Germinal center (tissue), 1 donor: ENCODE measurements at regions not wholly inside any gene's neighbourhood (a gene's known extent, or its start where the extent isn't known, plus 50 kb on each side); places are given as distances from the start of the nearest gene placed in this dataset.

Source experiments
- DNase-seq: peaks from one replicate; pipeline ENCODE4 v3.0.0; 2012; ENCODE audit warnings: mixed read lengths, low spot score

DNA sequence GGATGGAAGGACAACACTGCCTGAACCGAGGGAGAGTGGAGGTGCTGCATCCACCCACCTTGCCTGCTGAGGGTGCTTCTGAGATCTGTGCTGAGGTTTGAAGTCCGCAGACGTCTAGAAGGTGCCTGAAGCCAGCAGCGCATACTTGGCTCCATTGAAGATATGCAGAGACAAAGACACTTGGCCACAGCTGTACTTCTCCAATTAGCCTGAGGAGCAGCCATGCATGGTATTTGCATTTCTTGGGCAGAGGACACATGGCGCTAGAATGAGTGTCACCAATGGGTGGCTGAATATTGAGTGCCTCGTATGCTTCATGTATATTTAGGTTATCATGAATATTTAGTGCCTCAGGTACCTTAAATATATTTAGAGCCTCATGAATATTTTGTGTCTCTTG lies 128.7 kb upstream of the ATP6AP2 start:
- DNase-seq: no peak

DNA sequence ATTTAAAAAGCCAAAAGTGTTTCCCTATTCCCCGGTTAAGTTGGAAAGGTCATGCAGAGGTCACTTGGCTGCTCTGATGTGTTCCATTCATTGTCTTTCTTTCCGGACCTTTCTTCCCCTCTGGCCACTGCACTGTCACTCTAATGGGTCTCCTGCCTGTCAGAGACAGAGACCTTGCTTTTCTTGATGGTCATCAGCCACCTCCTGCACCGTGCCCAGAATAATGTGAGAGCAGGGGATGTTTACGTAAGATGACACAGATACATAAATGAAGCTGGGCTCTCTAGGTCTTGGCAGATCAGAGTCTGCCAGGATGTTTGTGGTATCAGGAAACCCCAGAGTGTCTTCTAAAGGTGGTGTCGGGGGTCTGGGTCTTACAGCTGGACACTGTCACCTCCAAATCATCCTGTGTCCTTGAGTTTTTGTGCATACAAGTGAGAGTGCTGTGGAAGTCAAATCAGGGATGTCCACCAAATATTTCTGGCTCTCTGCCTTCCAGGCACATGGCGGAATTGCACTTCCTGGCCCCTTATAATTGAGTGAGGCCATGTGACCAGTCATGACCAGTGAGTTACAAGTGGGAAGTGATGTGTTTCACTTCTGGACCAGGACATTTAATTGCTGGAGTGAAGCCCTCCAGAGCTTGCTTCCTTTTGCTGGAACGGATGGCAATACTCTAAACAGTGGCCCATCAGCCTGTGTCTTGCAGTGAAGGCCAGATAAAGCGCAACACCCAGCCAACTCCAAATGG lies 130.6 kb upstream of the ATP6AP2 start:
- DNase-seq: no peak

DNA sequence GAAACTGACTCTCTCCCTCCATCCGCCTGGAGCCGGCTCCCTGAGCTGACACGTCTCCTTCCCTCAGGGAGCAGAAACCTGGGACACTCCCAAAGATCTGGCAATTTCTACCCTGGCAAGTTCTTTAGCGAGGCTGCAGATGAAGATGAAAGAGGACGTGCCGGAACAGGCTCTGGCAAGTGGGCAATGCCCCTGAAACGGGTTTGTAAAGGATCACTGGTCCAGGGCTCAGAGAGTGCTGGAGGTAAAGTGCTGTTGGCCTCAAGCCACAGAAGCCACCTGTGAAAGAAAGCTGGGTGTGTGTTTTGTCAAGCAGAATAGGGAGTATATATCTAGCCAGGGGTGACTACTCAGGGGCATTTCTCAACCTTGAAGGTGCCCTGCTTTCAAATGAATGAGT lies 131.4 kb upstream of the ATP6AP2 start:
- DNase-seq: no peak

DNA sequence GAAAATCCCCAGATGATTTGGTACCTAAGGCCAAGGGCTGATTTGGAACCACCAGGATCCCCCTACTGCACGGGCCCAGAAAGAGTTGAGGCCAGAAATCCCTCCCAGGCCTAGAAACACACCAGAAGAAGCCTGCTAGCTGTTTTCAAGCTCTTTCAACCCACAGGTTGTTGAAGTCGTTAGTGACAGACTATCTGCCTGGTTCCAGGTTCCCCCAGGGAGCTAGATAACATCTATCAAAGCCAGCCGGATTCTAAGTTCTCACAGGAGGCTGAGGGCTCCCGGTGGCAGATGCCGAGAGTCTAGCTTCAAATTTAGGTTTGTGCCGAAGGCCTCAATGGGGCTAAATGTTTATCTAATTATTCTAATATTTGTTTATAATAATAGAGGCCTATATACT lies 132.0 kb upstream of the ATP6AP2 start:
- DNase-seq: no peak

DNA sequence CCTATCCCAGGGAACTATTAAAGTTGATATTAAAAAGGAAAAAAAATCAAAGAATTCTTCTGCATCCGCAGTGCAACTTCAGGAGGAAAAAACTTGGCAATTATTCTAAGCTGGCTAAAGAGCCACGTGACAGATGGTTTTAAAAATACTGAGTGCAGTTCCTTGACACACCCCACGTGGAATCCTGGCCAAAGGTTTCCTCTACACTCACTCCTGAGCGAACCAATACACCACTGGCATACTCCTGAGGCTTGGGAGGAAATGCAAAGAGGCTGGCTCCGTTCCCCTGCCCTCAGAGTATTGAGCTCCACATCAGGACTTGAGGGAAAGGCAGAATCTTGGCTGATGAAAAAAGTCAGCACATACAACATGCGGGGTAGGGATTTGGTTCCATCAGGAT lies 133.8 kb upstream of the ATP6AP2 start:
- no peak for DNase-seq

DNA sequence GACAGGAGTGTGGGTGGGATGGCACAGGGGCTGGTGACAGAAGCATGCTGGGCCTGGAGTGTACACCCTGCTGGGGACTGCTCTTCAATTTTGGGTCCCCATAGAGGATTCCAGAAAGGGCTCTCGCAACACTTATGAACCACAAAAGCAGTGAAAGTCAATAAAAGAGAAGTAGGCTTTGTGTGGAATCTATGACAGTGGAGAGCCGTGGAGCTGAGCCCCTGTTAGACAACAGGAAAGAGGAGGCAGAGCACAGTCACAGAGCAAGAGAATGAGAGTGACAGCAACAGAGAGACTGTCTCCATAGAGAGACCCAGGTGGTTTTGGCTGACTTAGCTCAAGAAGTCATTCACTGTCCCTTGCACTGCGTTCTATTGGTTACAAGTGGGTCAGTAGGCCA lies 135.1 kb upstream of the ATP6AP2 start:
- DNase-seq: no peak

DNA sequence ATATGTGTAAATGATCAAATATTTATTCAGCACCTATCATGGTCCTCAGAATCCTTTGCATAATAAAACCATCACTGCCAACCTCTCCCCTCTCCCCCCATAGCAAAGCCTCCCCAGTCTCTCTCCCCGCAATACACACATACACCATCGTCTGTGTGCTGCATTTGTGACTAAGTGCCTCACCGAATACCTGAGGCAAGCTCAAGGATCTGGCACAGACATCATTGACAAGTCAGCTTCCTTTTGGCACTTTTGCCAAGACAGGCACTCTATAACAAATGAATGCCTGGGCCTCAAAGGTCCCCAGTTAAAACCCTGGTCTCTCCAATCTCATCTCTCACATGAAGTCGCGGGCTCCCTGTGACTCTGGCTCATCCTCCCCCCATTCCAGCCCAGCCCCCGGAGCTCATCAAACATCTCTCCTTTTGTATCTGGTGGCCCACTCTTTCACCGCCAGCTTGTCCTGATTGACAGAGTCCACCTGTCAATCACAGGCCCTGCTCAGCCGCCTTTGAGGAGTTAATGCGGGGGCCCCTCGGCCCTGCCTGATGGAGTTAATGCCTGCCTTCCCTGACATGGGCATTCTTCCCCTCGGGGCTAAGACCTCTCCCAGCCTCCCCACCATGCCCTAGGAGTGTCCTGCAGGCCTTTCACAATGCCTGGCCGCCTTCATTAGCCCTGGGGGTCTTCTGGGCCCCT lies 135.8 kb upstream of the ATP6AP2 start:
- DNase-seq: no peak

DNA sequence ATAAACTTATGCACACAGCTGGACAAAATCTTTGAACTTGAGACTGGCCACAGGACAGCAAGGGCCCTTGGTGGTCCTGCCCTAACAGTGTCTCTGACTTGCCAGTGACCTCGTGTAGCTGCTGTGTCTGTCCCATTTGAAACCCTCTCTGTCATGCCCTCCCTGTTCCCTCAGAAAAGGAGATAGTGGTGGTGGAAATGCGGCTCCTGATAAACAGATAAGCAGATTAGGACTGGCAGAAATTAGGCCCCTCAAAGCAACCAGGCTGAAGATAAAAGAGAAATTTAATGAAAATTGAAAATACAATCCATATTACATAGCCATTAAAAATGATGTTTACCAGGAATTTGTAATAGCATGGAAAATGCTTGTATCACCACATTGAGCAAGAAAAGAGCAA lies 136.6 kb upstream of the ATP6AP2 start:
- DNase-seq: no peak

DNA sequence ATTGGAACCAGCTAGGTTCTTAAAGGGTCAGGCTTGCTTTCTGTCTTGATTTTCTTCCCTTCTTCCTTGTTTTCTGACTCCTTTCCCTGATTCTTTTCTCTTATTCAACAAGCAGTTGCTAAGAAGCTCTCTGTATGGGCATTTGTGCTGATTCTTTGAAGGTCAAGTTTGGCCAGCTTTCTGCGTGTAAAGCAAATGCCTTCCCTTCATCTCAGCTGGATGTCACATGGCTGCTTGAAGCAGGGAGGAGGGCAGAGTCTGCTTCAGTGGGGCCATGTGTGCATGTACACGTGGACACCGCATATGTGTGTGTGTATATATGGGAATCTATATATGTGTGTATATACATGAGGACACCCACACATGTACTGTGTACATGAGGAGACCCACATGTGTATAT lies 139.9 kb upstream of the ATP6AP2 start:
- no peak for DNase-seq

DNA sequence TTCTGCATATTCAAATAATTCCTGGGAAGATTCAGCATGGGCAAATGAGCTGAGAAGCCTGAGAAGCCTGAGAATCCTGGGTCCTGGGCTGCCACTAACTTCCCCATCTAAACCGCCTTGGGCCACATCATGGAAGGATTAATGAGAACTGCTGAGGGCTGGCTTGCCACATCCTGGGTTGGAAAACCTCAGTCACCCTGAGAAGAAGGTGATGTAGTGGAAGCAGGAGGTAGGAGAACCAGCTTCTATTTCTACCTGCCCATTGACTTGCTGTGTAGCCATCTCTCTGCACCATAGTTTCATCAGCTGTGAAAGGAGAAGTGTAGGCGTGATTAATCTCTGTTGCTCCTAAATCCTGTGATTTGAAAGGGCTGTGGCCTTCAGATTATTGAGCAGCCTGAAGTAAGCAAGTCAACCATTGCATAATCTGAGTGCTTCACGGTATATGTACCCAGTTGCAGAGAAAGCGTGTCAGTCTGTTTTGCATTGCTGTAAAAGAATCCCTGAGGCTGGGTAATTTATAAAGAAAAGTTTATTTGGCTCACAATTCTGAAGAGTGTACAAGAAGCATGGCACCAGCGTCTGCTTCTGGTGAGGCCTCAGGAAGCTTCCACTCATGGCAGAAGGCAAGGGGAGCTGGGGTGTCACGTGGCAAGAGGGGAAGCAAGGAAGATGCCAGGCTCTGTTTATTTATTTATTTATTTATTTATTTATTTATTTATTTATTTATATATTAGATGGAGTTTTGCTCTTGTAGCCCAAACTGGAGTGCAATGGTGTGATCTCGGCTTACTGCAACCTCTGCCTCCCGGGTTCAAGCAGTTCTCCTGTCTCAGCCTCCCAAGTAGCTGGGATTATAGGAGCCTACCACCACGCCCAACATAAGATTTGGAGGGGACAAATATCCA lies 140.9 kb upstream of the ATP6AP2 start:
- DNase-seq: no peak

DNA sequence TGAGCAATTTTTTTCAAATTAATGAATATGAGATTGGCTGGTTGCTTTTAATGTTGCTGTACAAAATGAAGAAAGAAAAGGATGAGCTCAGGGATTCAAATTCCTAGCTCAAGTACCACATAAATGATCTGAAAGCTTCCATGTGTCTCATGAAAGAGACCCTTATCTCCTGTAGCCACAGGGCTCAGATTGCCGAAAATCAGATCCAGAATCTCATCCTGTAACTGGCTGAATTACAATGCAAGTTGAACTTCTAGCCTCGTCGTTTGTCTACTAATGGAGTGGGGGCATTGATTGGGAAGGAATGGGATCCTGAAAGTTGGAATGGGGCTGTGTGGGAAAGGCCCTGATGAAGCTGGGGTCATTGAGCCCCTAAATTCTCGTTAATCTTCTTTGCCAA lies 143.4 kb upstream of the ATP6AP2 start:
- DNase-seq: no peak

DNA sequence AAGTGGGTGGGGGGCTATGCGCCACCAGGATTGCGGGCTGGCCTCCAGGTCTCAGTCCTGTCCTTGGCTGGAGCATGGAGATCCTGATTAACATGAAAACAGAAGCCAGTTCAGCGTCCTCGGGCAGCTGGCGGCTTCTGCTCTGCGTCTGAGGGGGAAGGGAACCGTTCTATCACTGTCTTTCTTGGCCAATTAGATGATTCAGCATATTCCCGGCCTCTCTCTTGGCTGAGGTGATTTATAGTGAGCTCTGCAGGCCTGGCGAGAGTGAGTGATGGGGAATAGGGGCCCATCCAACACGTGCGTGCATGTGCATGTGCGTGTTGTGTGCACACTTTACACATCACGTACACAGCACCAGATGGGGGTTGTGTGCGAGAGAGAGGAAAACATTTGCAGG lies 145.8 kb upstream of the ATP6AP2 start:
- no peak for DNase-seq

DNA sequence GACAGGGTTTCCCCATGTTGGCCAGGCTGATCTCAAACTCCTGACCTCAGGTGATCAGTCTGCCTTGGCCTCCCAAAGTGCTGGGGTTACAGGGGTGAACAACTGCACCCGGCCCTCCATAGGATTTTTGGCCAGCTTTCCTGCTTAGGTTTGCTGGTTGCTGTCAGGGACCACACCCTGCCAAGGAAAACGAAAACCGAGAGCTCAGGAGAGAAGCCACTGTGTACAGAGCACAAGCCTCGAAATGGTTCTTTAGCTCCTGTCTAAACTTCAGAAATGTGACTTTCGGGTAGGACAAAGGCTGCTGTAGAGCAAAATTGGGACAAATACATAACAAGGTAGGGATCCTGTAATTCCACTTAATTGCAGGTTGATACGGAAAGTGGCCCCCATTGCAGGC lies 146.3 kb upstream of the ATP6AP2 start:
- no peak for DNase-seq

DNA sequence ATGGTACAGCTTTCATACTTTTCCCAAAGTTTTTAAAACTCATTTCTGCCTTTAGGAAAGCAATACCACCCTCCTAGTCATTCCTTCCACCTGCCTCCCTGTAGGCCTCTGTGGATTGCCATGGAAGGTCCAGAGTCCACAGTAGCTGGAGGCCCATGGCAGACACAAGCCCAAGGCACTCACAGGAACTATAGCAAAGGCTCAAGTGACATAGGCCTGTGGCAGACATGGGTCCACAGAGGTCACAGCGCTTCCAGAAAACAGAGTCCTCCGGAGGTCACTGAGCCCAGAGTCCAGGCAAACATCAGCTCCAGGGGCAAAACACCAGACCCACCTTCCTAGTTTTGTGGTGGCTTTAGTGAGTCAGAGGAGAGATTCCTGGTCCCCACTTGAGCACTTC lies 147.6 kb upstream of the ATP6AP2 start:
- no peak for DNase-seq

DNA sequence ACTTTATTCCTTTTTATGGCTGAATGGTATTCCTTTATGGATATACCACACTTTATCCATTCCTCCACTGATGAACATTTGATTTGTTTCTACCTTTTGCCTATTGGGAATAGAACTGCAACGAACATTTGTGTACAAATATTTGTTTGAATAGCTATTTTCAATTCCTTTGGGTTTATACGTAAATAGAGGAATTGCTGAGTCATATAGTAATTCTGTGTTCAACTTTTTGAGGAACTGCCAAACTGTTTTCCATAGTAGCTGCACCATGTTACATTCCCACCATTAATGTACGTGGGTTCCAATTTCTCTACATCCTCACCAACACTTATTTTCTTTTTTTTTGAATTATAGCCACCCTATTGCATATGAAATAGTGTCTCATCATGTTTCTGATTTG lies 156.5 kb upstream of the ATP6AP2 start:
- no peak for DNase-seq

DNA sequence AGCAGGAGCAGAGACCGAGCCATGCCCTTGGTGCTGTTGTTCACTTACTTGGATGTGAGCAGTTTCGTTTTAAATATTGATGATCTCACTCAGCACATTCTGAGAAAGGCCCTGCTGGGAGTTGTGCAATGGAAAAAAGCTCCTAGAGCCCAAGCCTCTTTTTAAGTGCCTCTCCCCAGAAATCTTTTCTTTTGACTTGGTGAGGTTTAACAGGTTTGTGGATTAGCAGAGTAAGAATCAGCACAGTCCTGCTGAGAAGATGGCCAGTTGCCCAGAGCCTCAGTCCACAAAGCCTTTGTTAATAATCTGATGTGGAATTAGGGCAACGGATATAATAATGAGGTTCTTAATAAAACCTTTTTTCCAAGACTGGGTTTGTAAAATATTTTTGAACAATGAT lies 157.5 kb upstream of the ATP6AP2 start:
- no peak for DNase-seq

DNA sequence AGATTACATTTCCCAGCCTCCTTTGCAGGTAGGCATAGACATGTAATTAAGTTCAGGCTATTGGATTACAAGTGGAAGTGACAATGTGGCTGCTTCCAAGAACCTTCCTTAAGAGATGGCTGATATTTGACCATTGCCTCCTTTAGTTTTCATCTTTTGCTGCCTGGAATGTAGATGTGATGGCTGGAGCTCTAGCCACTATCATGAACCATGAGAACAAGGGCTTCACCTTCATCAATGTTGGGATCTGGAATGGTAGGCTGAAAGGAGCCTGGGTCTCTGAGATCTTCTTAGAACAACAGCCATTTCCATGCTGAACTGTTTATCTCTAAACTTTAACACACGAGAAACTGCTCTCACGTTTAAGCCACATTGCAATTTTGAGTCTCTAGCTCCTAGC lies 158.7 kb upstream of the ATP6AP2 start:
- DNase-seq: no peak

DNA sequence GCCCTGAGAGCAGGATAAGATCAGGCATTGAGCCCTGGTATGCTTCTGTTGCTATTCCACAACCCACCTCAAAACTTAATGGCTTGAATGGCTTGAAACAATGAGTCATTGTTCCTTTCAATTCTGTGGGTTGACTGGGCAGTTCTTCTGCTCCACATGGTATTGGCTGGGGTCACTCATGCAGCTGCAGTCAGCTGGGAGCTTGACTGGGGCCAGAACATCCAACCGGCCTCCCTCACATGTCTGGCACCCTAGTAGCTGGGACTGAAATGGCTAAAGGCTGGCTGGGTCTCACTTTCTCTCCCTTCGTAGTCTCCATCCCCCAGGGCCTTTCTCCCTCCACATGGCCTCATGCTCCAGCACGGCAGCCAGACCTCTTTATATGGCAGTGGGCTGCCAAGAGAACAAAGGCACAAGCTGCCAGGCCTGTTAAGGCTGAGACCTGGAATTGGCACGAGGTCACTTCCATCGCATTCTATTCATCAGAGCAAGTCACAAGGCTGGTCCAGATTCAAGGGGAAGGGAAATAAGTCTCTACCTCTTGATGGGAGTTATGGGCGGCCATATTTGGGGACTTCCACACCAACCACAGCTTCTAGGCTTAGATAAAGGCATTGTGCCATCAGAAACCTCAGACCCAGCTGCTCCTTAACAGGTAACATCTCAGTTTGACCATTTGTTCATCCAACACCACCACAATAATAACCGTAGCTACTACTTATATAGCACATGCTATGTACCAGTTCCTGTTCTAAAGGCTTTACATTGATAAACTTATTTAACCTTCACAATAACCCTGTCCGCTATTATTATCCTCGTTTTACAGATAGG lies 159.7 kb upstream of the ATP6AP2 start:
- no peak for DNase-seq

DNA sequence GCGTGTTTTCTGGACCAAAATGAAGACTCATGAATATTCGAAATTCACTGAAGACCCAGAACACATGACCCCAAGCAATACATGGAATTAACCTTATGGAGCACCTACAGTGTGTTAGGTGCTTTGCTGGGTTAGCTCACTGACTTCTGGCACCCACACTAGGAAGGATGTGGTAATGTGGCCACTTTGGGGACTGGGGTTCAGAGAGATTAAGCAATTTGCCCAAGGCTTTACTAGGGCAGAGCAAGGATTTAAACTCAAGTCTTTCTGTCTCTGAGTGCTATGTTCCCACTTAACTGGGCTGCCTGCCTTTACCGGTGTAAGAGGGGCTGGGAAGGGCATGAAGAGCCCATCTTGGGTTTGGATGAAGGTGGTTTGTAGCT lies 162.0 kb upstream of the ATP6AP2 start:
- DNase-seq: no peak

DNA sequence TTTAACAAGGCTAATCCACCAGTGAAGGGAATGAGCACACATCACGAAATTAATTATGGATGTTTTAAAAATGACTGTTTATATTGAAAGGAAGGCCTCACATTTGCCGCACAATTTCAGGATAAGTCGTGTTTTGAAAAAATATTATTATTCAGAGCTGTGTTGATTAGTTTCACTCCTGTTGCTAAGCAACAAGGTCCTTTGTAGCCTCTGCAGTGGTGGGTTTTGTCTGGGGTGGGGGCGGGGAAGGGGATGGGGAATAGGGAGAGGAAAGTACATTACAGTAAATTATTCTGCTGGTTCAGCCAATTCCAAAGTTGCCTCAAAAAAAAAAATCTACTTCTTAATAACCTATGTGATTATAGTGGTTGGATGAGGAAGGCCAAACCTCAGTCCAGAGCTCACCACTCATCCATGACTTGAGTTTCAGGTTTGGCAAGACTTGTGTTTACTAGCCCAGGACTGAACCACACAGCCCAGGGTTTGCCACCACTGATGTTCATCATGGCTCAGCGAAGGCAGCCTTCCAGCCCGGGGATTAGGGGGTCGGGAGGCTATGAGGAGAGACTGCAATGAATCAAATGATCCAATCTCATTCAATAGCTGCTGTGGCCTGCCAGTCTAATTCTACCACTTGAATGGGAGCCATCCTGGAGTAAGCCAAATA lies 162.5 kb upstream of the ATP6AP2 start:
- DNase-seq: no peak

DNA sequence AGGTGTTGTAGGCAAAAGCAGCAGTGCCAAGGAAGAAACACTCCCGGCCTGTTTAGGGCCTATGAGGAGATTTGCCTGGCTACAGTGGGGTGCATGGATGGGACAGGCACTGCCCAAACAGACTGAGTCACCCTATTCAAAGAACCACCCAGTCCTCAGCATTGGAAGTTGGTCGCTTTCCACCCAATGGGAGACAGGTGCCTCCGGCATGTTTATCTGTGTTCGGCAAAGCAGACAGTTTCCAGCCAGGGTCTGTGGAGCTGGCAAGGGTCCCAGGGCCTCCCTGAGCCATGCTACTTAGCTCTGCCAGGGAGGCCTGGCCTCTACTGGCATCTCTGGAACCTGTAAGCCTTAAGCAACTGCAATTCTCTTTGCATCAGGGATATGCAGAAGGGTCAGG lies 165.1 kb upstream of the ATP6AP2 start:
- no peak for DNase-seq

DNA sequence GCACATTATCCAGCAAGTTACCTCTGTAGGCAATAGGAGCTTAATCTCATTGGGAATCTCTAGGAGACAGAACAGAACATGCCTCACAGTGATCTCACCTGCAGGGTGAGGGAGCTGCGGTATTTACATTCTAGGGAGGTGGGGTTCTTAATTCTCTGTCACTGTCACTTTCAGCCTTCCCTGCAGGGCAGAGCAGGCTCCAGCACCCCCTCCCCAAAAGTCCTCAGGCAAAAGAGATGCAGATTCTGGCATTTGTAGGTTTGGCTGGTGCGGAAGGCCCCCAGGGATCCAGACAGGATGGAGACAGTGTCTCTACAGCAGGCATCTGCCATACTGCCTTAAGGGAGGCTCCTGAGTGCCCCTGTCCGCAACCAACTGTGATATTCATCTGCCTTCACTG lies 166.4 kb upstream of the ATP6AP2 start:
- no peak for DNase-seq
